ENCODE measurements at regions not wholly inside any gene's neighbourhood (a gene's known extent, or its start where the extent isn't known, plus 50 kb on each side); places are given as distances from the start of the nearest gene placed in this dataset.

- Histone ChIP-seq H3K4me2 (no peak overlapping the region), H3K4me3 (no peak overlapping the region), H2AFZ (no peak overlapping the region; the same call in 1 of the 2 replicates), H3K9me2 (ENCODE audit: insufficient read depth) (peaks cover 3% of the 10 kb centered on the region; the same call in 1 of the 2 replicates), H3K27me3 (ENCODE audit: insufficient read depth) (no peaks in the 10 kb centered on the region), H3F3A (replicated peaks; ENCODE audit: low read depth) (no peaks in the 10 kb centered on the region), H4K20me1 (replicated peaks; ENCODE audit: insufficient read depth) (no peaks in the 10 kb centered on the region), H3K36me3 (ENCODE audit: insufficient read depth) (no peaks in the 10 kb centered on the region), H3K27ac (ENCODE audit: low read depth) (no peak overlapping the region), H3K79me2 (replicated peaks; ENCODE audit: insufficient read depth) (no peaks in the 10 kb centered on the region), H3K4me1 (ENCODE audit: insufficient read depth) (no peaks in the 10 kb centered on the region)
- no peak overlapping the region for H3K4me3 Mint-ChIP-seq
- DNase-seq (ENCODE audit: low spot score) (no peak), ATAC-seq (no peak)
- peaks cover 6% of the 10 kb centered on the region; the same call in 2 of the 3 replicates for H3K4me1 Mint-ChIP-seq
- no peak overlapping the region for H3K27ac Mint-ChIP-seq
- TF ChIP-seq ZNF331 (CRISPR knock-in tag; IDR thresholded peaks at IDR 0.05; ENCODE audit: low read depth) (no peak), CREB1 (CRISPR knock-in tag; IDR thresholded peaks at IDR 0.05; ENCODE audit: low read depth) (no peak), ETS1 (IDR thresholded peaks at IDR 0.05) (no peak), ZNF462 (CRISPR knock-in tag; IDR thresholded peaks at IDR 0.05) (no peak), REST (IDR thresholded peaks at IDR 0.05; ENCODE audit: unreplicated experiment) (no peak), POLR2AphosphoS5 (IDR thresholded peaks at IDR 0.05; ENCODE audit: low read depth) (no peak), NANOG (IDR thresholded peaks at IDR 0.05; ENCODE audit: borderline replicate concordance) (no peak), CTCF (conservative IDR thresholded peaks at IDR 0.05; ENCODE audit: low read depth in 2 of 2) (no peak), EZH2phosphoT487 (IDR thresholded peaks at IDR 0.05; ENCODE audit: unreplicated experiment) (no peak), JUNB (IDR thresholded peaks at IDR 0.05; ENCODE audit: unreplicated experiment) (no peak), EZH2 (IDR thresholded peaks at IDR 0.05; ENCODE audit: low read depth, unreplicated experiment) (no peak), STAT1 (IDR thresholded peaks at IDR 0.05; ENCODE audit: unreplicated experiment) (no peak), ZNF114 (CRISPR knock-in tag; IDR thresholded peaks at IDR 0.05) (no peak)
- peaks cover 3% of the 10 kb centered on the region for H3K27me3 Mint-ChIP-seq (ENCODE audit: insufficient read depth, low read depth, poor library complexity)
- no peaks in the 10 kb centered on the region for H3K9me3 Mint-ChIP-seq
- no peaks in the 10 kb centered on the region for H3K36me3 Mint-ChIP-seq (ENCODE audit: low read depth)
Measured at GRCh38 chr5:74468421-74468820, 172.1 kb downstream of the ENC1 start.

Data from GM23338 (cell line).